Bronchial epithelial cell (primary cell): ENCODE measurements at regions not wholly inside any gene's neighbourhood (a gene's known extent, or its start where the extent isn't known, plus 50 kb on each side); places are given as distances from the start of the nearest gene placed in this dataset.

Experiments
- DNase-seq: peaks from one replicate; pipeline ENCODE4 v3.0.0-alpha.2; 2010; ENCODE audit warnings: low read depth
- FAIRE-seq: peaks from 2 replicates; lab custom pipeline; 2011; peaks lifted over from hg19 to GRCh38; lab: Jason Lieb, UNC
- H3K27me3 ChIP-seq: 2 replicates; pipeline ENCODE4 v1.5.1; 2011; ENCODE audit warnings: low read length; ENCODE audit not compliant: control insufficient read depth, insufficient read depth
- H3K36me3 ChIP-seq: 2 replicates; pipeline ENCODE4 v1.5.1; 2011; ENCODE audit warnings: low read length; ENCODE audit not compliant: control insufficient read depth, insufficient read depth
- H3K4me3 ChIP-seq: 2 replicates; pipeline ENCODE4 v1.5.1; 2011; ENCODE audit warnings: mild to moderate bottlenecking, low read depth, low read length, control low read depth
- CTCF ChIP-seq: IDR thresholded peaks from 2 replicates; pipeline ENCODE4 v1.5.1; 2011; ENCODE audit warnings: mild to moderate bottlenecking, moderate library complexity, low read length, control low read depth, inconsistent platforms; ENCODE audit not compliant: insufficient read depth, severe bottlenecking

- DNase-seq (no peak), FAIRE-seq (no peak)
- no peak for TF ChIP-seq CTCF
- no peaks in the 10 kb centered on the region for H3K27me3 ChIP-seq
- H3K4me3 ChIP-seq: no peak overlapping the region
- no peaks in the 10 kb centered on the region for H3K36me3 ChIP-seq
Measured at GRCh38 chr4:19645589-19645988, 606.1 kb upstream of the SLIT2 start.

- FAIRE-seq (no peak), DNase-seq (no peak)
- TF ChIP-seq CTCF: no peak
- H3K27me3 ChIP-seq: no peaks in the 10 kb centered on the region
- H3K36me3 ChIP-seq: no peaks in the 10 kb centered on the region
- no peak overlapping the region for H3K4me3 ChIP-seq
Measured at GRCh38 chr4:19636451-19636850, 615.3 kb upstream of the SLIT2 start.

GRCh38 chr4:19631814-19632213, 619.9 kb upstream of the SLIT2 start:
- no peak for TF ChIP-seq CTCF

GRCh38 chr4:19623866-19624265, 627.8 kb upstream of the SLIT2 start:
- TF ChIP-seq CTCF: no peak
- FAIRE-seq: no peak
- peak; percentile 64 for DNase-seq
- H3K27me3 ChIP-seq: no peaks in the 10 kb centered on the region
- H3K4me3 ChIP-seq: no peak overlapping the region
- no peaks in the 10 kb centered on the region for H3K36me3 ChIP-seq

More at GRCh38 chr4:19631814-19632213, 619.9 kb upstream of the SLIT2 start:
- Histone ChIP-seq H3K36me3 (no peaks in the 10 kb centered on the region), H3K27me3 (no peaks in the 10 kb centered on the region), H3K4me3 (no peak overlapping the region)
- no peak for FAIRE-seq
- no peak for DNase-seq

- no peak for TF ChIP-seq CTCF
- FAIRE-seq (peak; percentile 13), DNase-seq (no peak)
- no peaks in the 10 kb centered on the region for H3K36me3 ChIP-seq
- H3K27me3 ChIP-seq: no peaks in the 10 kb centered on the region
- no peak overlapping the region for H3K4me3 ChIP-seq
Measured at GRCh38 chr4:19615086-19615689, 636.5 kb upstream of the SLIT2 start.

- FAIRE-seq (no peak), DNase-seq (peak; percentile 84)
- TF ChIP-seq CTCF: no peak
Measured at GRCh38 chr4:19614171-19614570, 637.5 kb upstream of the SLIT2 start.

More at GRCh38 chr4:19614171-19614570, 637.5 kb upstream of the SLIT2 start:
- Histone ChIP-seq H3K4me3 (no peak overlapping the region), H3K27me3 (no peaks in the 10 kb centered on the region), H3K36me3 (no peaks in the 10 kb centered on the region)
